ENCODE measurements at regions not wholly inside any gene's neighbourhood (a gene's known extent, or its start where the extent isn't known, plus 50 kb on each side); places are given as distances from the start of the nearest gene placed in this dataset.

DNA sequence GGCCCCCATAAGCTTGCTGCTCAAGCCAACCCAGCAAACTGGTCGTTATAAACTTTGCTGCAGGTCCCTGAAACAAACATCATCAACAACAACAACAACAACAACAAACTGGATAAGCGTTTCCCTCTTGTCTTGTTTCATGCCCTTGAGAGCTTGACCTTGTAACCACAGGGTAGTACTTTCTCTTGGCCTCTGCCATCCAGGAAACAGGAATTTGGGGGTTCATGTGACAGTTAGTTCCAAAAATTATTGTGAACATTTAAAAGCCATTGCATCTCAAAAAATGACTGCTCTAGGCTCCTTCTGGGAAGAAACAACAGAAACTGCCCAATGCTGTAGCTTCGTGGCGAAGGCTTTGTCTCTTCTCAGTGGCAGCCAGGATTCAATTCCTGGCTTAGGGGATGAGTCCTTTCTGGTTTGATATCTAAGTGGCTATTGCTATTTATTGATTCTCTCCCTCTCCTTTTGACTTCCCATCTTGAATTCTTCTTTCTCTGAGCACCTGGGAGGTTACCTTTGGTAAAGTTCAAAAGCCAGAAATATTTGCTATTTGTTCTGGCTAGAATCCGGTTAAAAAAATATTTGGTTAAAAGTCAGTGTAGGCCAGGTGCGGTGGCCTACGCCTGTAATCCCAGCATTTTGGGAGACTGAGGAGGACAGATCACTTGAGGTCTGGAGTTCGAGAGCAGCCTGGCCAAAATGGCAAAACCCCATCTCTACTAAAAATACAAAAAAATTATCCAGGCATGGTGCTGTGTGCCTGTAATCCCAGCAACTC, 52.0 kb upstream of the CPM start:
- TF ChIP-seq, protein P1, sequence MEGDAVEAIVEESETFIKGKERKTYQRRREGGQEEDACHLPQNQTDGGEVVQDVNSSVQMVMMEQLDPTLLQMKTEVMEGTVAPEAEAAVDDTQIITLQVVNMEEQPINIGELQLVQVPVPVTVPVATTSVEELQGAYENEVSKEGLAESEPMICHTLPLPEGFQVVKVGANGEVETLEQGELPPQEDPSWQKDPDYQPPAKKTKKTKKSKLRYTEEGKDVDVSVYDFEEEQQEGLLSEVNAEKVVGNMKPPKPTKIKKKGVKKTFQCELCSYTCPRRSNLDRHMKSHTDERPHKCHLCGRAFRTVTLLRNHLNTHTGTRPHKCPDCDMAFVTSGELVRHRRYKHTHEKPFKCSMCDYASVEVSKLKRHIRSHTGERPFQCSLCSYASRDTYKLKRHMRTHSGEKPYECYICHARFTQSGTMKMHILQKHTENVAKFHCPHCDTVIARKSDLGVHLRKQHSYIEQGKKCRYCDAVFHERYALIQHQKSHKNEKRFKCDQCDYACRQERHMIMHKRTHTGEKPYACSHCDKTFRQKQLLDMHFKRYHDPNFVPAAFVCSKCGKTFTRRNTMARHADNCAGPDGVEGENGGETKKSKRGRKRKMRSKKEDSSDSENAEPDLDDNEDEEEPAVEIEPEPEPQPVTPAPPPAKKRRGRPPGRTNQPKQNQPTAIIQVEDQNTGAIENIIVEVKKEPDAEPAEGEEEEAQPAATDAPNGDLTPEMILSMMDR (IDR thresholded peaks at IDR 0.05): no peak
- no peak for TF ChIP-seq POLR2A (IDR thresholded peaks at IDR 0.05)

Data from body of pancreas (tissue), 4 donors.